GM19395 (cell line): ENCODE measurements at regions not wholly inside any gene's neighbourhood (a gene's known extent, or its start where the extent isn't known, plus 50 kb on each side); places are given as distances from the start of the nearest gene placed in this dataset.

Experiments
- ATAC-seq: cut with Tn5 transposase; IDR thresholded peaks from one replicate; pipeline ENCODE4 v1.9.1; 2021; ENCODE audit warnings: mild to moderate bottlenecking, moderate library complexity; ENCODE audit not compliant: unreplicated experiment

DNA sequence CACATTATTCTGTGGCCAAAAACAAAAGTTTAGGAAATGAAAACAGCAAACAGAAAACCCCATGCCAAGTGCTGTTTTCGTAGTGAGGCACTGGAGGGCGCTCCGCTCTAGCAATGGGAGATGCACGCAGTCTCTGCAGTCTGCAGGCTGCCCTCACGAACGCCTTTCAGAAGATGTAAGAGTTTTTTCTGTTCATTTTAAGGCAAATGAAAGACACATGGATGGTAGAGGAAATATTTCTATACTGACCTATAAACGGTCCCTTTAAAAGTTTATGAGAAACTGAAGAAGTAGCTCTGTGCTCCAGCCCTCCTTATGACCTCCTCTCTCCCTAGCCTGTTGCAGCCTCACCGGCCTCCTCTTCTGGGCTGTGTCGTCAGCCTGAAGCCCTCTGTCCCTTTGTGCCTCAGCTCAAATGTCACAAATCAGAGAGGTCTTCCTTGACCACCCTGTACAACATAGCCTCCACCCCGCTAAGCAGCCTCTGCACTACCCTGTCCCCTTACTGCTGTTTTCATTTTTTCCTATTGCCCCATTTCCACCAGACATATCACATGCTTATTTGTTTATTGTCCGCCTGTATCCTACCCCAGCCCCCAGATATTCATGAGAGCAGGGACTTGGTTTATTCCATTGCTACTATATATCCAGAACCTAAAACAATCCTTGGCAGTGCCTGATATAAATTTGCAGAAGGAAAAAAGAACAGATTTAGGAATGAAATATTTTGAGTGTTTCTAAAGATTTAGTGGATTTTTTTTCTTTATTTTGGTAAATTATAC lies 116.4 kb downstream of the TM9SF2 start:
- ATAC-seq, result no peak

GRCh38 chr13:99614465-99614885 lies 113.2 kb downstream of the TM9SF2 start:
- ATAC-seq, result peak; percentile 72
